ENCODE measurements at regions not wholly inside any gene's neighbourhood (a gene's known extent, or its start where the extent isn't known, plus 50 kb on each side); places are given as distances from the start of the nearest gene placed in this dataset.

DNA sequence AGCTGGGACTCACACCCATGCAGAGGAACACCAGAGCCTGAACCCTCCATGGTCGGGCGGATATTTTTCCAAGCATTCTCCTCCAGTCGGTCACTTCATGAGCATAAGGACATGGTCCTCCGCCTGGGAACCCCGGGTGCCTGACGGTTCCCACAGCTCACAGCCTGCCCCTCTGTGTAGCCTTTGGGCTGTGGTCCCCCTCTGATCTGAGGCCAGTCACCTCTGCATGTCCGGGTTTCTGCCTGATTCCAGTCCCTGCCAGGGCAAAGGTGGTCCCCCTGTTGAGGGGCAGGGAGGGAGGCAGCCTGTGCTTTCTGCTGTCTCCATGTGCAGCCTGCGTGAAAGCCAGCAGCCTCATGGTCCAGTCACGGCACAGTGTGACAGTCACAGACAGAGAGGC is 76.6 kb upstream of the KLF13 start:
- no peaks in the 10 kb centered on the region for H3K9me3 ChIP-seq (ENCODE audit: low read length)
- no peak for TF ChIP-seq EZH2phosphoT487 (IDR thresholded peaks at IDR 0.05; ENCODE audit: borderline replicate concordance, low read depth, low read length)
- TF ChIP-seq, protein P1, sequence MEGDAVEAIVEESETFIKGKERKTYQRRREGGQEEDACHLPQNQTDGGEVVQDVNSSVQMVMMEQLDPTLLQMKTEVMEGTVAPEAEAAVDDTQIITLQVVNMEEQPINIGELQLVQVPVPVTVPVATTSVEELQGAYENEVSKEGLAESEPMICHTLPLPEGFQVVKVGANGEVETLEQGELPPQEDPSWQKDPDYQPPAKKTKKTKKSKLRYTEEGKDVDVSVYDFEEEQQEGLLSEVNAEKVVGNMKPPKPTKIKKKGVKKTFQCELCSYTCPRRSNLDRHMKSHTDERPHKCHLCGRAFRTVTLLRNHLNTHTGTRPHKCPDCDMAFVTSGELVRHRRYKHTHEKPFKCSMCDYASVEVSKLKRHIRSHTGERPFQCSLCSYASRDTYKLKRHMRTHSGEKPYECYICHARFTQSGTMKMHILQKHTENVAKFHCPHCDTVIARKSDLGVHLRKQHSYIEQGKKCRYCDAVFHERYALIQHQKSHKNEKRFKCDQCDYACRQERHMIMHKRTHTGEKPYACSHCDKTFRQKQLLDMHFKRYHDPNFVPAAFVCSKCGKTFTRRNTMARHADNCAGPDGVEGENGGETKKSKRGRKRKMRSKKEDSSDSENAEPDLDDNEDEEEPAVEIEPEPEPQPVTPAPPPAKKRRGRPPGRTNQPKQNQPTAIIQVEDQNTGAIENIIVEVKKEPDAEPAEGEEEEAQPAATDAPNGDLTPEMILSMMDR (conservative IDR thresholded peaks at IDR 0.05; ENCODE audit: low read length), result no peak
- no peaks in the 10 kb centered on the region for H3K9me2 ChIP-seq (ENCODE audit: insufficient read depth, low read length)
- no peaks in the 10 kb centered on the region for H4K20me1 ChIP-seq (ENCODE audit: insufficient read depth, low read length)
- intact Hi-C loops (cut with micrococcal nuclease; ENCODE audit: unreplicated experiment), result no loop called here
- H2AFZ ChIP-seq (ENCODE audit: low read length), result no peak overlapping the region
- no peak overlapping the region for H3K27ac ChIP-seq (ENCODE audit: low read depth, low read length, poor library complexity, severe bottlenecking)
- H3K79me2 ChIP-seq (ENCODE audit: insufficient read depth, low read depth, low read length), result no peaks in the 10 kb centered on the region
- POLR2A ChIA-PET, result no interaction called here
- no peaks in the 10 kb centered on the region for H3K36me3 ChIP-seq (ENCODE audit: insufficient read depth, low read length)
- CTCF ChIA-PET (ENCODE audit: unreplicated experiment), result no interaction called here
- BruUV-seq (replicated peaks), result no TSS peak
- H3K4me2 ChIP-seq (ENCODE audit: low read length), result no peak overlapping the region
- H3K4me1 ChIP-seq (ENCODE audit: insufficient read depth, low read length, poor library complexity, severe bottlenecking), result peaks cover 12% of the 10 kb centered on the region
- no peak overlapping the region for H3K4me3 ChIP-seq (ENCODE audit: low read depth, low read length, poor library complexity, severe bottlenecking)
- no peak for DNase-seq (ENCODE audit: low spot score)

DNA sequence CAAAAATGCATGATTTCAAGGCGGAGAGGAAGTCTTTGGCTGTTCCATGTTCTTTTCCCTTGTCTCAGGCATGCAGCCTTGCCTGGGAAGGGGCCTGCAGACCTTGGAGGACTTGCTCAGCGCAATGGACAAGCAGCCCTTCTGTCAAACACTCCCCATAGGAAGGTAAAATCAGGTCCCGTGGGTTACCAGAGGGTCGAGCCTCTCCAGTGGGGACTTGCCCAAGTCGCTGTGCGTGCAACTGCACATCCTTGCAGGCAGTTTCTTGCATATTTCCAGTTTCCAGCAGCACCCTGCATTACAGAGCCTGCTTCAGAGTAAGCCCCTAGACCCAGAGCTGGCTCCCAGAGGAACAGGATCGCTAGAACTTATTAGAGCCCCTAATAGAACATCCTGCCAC is 75.5 kb upstream of the KLF13 start:
- CTCF ChIA-PET (ENCODE audit: unreplicated experiment), result interaction anchor here (1.1 kb wide), 1 partner anchor 10 kb away, joined by 3 read pairs; no protein-coding TSS in a partner anchor
- Histone ChIP-seq H3K9me3 (ENCODE audit: low read length) (no peaks in the 10 kb centered on the region), H3K9me2 (ENCODE audit: insufficient read depth, low read length) (no peaks in the 10 kb centered on the region), H3K27ac (ENCODE audit: low read depth, low read length, poor library complexity, severe bottlenecking) (no peak overlapping the region), H3K4me1 (ENCODE audit: insufficient read depth, low read length, poor library complexity, severe bottlenecking) (peaks cover 24% of the 10 kb centered on the region), H3K4me2 (ENCODE audit: low read length) (no peak overlapping the region), H4K20me1 (ENCODE audit: insufficient read depth, low read length) (no peaks in the 10 kb centered on the region), H2AFZ (ENCODE audit: low read length) (no peak overlapping the region), H3K79me2 (ENCODE audit: insufficient read depth, low read depth, low read length) (no peaks in the 10 kb centered on the region), H3K4me3 (ENCODE audit: low read depth, low read length, poor library complexity, severe bottlenecking) (no peak overlapping the region), H3K36me3 (ENCODE audit: insufficient read depth, low read length) (no peaks in the 10 kb centered on the region)
- DNase-seq (ENCODE audit: low spot score), result no peak
- intact Hi-C loops (cut with micrococcal nuclease; ENCODE audit: unreplicated experiment), result no loop called here
- TF ChIP-seq, protein P1 (conservative IDR thresholded peaks at IDR 0.05; ENCODE audit: low read length), result no peak
- no peak for TF ChIP-seq EZH2phosphoT487 (IDR thresholded peaks at IDR 0.05; ENCODE audit: borderline replicate concordance, low read depth, low read length)
- no TSS peak for BruUV-seq (replicated peaks)
- POLR2A ChIA-PET, result interaction anchor here (3.8 to 5.7 kb wide), 2 partner anchors 12 to 13 kb away, joined by 27 to 55 read pairs; no protein-coding TSS in a partner anchor

DNA sequence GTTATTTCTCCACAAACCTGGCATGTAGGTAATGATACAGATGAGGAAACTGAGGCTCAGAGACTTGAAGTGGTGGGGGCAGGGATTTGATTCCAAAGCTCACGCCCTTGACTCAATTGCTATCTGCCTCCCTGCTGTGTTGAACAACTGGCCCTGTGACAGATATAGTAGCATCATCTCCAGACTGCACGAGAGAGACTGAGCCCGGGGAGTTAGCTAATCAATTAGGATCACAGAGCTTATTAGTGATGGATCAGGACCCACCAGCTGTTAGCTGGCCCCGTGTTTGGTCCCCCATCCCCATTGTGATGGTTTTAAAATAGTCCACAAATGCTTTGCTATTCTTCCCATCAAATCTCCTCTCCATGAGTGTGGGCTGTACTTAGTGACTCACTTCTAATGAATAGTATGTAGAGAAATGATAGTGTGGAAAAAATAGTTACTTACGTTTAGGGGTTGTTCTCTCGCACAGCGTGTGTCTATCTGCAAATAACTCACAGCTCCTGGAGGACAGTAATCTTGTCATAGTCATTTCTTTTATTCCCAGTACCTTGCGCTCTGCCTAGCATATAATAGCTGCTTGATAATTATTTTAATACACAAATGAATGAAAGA is 74.4 kb upstream of the KLF13 start:
- Histone ChIP-seq H3K36me3 (ENCODE audit: insufficient read depth, low read length) (no peaks in the 10 kb centered on the region), H3K27ac (ENCODE audit: low read depth, low read length, poor library complexity, severe bottlenecking) (no peak overlapping the region), H3K4me1 (ENCODE audit: insufficient read depth, low read length, poor library complexity, severe bottlenecking) (peaks cover 33% of the 10 kb centered on the region), H4K20me1 (ENCODE audit: insufficient read depth, low read length) (no peaks in the 10 kb centered on the region), H2AFZ (ENCODE audit: low read length) (no peak overlapping the region), H3K9me2 (ENCODE audit: insufficient read depth, low read length) (no peaks in the 10 kb centered on the region), H3K4me3 (ENCODE audit: low read depth, low read length, poor library complexity, severe bottlenecking) (no peak overlapping the region), H3K4me2 (ENCODE audit: low read length) (no peak overlapping the region), H3K79me2 (ENCODE audit: insufficient read depth, low read depth, low read length) (no peaks in the 10 kb centered on the region), H3K9me3 (ENCODE audit: low read length) (no peaks in the 10 kb centered on the region)
- CTCF ChIA-PET (ENCODE audit: unreplicated experiment), result interaction anchor here (1.1 kb wide), 1 partner anchor 9 kb away, joined by 3 read pairs; no protein-coding TSS in a partner anchor
- POLR2A ChIA-PET, result interaction anchor here (0.6 to 5.7 kb wide), 5 partner anchors 10 to 15 kb away, joined by 3 to 55 read pairs (median 4); no protein-coding TSS in a partner anchor
- no TSS peak for BruUV-seq (replicated peaks)
- DNase-seq (ENCODE audit: low spot score), result no peak
- intact Hi-C loops (cut with micrococcal nuclease; ENCODE audit: unreplicated experiment), result no loop called here
- TF ChIP-seq, protein P1 (conservative IDR thresholded peaks at IDR 0.05; ENCODE audit: low read length), result no peak
- TF ChIP-seq EZH2phosphoT487 (IDR thresholded peaks at IDR 0.05; ENCODE audit: borderline replicate concordance, low read depth, low read length), result no peak

All from OCI-LY7 (cell line).